Mesendoderm (in vitro differentiated cells): ENCODE measurements at regions not wholly inside any gene's neighbourhood (a gene's known extent, or its start where the extent isn't known, plus 50 kb on each side); places are given as distances from the start of the nearest gene placed in this dataset.
A peak's percentile ranks its signal among the peaks of the same experiment; 100 is the strongest.

Experiments
- DNase-seq: peaks from one replicate; pipeline ENCODE4 v3.0.0; 2013
- H2AK5ac ChIP-seq: 2 replicates; pipeline ENCODE4 v1.6.1; 2013; ENCODE audit warnings: low read length, inconsistent platforms
- H2BK120ac ChIP-seq: 2 replicates; pipeline ENCODE4 v1.6.1; 2013; ENCODE audit warnings: low read depth, mild to moderate bottlenecking, low read length, moderate library complexity, mixed read lengths
- H2BK15ac ChIP-seq: replicated peaks from 2 replicates; pipeline ENCODE4 v1.6.1; 2013; ENCODE audit warnings: low read depth, mild to moderate bottlenecking, moderate library complexity
- H2BK5ac ChIP-seq: 2 replicates; pipeline ENCODE4 v1.6.1; 2013; ENCODE audit warnings: low read length, inconsistent platforms
- H3K18ac ChIP-seq: 2 replicates; pipeline ENCODE4 v1.6.1; 2013; ENCODE audit warnings: mild to moderate bottlenecking, low read length, mixed read lengths
- H3K23ac ChIP-seq: one replicate; pipeline ENCODE4 v1.6.1; 2013; ENCODE audit warnings: low read length
- H3K27ac ChIP-seq: 2 replicates; pipeline ENCODE4 v1.5.1; 2013; ENCODE audit warnings: low read depth, mild to moderate bottlenecking, inconsistent platforms, low read length, moderate library complexity
- H3K27me3 ChIP-seq: 2 replicates; pipeline ENCODE4 v1.6.1; 2013; ENCODE audit warnings: low read length, control low read depth, mild to moderate bottlenecking, inconsistent platforms; ENCODE audit not compliant: insufficient read depth, poor library complexity
- H3K36me3 ChIP-seq: 2 replicates; pipeline ENCODE4 v1.6.1; 2013; ENCODE audit warnings: low read length, inconsistent platforms; ENCODE audit not compliant: control insufficient read depth, insufficient read depth
- H3K4ac ChIP-seq: one replicate; pipeline ENCODE4 v1.6.1; 2013; ENCODE audit warnings: low read depth, mild to moderate bottlenecking, low read length, moderate library complexity
- H3K4me1 ChIP-seq: 2 replicates; pipeline ENCODE4 v1.6.1; 2013; ENCODE audit warnings: low read depth, low read length, inconsistent platforms; ENCODE audit not compliant: control insufficient read depth
- H3K4me2 ChIP-seq: 2 replicates; pipeline ENCODE4 v1.6.1; 2013; ENCODE audit warnings: low read length
- H3K4me3 ChIP-seq: 2 replicates; pipeline ENCODE4 v1.5.1; 2013; ENCODE audit warnings: mild to moderate bottlenecking, low read length
- H3K56ac ChIP-seq: one replicate; pipeline ENCODE4 v1.6.1; 2013; ENCODE audit warnings: low read length
- H3K79me1 ChIP-seq: 2 replicates; pipeline ENCODE4 v1.6.1; 2013; ENCODE audit warnings: low read length, inconsistent platforms
- H3K79me2 ChIP-seq: 2 replicates; pipeline ENCODE4 v1.6.1; 2013; ENCODE audit warnings: mild to moderate bottlenecking, low read length; ENCODE audit not compliant: control insufficient read depth, insufficient read depth
- H3K9ac ChIP-seq: 2 replicates; pipeline ENCODE4 v1.6.1; 2013; ENCODE audit warnings: low read length, inconsistent platforms
- H4K5ac ChIP-seq: one replicate; pipeline ENCODE4 v1.6.1; 2013; ENCODE audit warnings: low read length
- H4K8ac ChIP-seq: one replicate; pipeline ENCODE4 v1.6.1; 2013; ENCODE audit warnings: low read depth, mild to moderate bottlenecking, control low read depth, low read length, moderate library complexity
- WGBS: extraction: QIAGEN DNeasy Blood & Tissue Kit; methylation state at CpG from one replicate; pipeline ENCODE4 v1.1.7; 2013; ENCODE audit warnings: low lambda C conversion rate, missing lambda C conversion rate; ENCODE audit not compliant: insufficient coverage; ENCODE audit errors: extremely low coverage; 5-methylcytosine and 5-hydroxymethylcytosine counted together

DNA sequence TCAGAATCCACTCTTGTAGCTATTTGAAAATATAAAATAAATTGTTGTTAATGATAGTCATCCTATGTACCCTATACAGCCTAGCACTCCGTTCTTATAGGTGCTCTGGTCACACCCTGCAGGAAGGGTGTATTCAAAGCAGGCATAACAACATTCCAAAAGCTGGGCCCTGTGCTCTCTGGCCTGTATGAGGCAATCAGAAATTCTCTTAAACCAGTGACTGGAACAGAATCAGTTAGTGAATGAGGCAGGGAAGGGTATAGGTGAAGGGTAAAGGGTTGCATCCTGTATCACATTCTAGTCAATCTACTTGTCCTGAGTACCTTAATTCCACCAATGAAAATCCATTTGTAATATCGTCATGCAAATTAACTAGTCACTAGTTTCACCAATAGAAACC lies 154.5 kb upstream of the ZNF217 start:
- no peaks in the 10 kb centered on the region for H3K4me1 ChIP-seq
- no peak for DNase-seq
- H3K79me2 ChIP-seq, result no peaks in the 10 kb centered on the region
- H3K36me3 ChIP-seq, result no peaks in the 10 kb centered on the region
- no peak overlapping the region for H3K23ac ChIP-seq
- H4K5ac ChIP-seq, result no peak overlapping the region
- H3K4me3 ChIP-seq, result no peak overlapping the region
- no peak overlapping the region for H3K4ac ChIP-seq
- H2BK5ac ChIP-seq, result no peak overlapping the region
- H2AK5ac ChIP-seq, result no peak overlapping the region
- no peak overlapping the region for H3K27ac ChIP-seq
- no peak overlapping the region for H2BK15ac ChIP-seq
- no peak overlapping the region for H3K4me2 ChIP-seq
- H3K56ac ChIP-seq, result no peak overlapping the region
- no peaks in the 10 kb centered on the region for H3K79me1 ChIP-seq
- no CpG with 5 or more reads among the region's 2 CpGs for WGBS
- no peak overlapping the region for H3K18ac ChIP-seq
- no peaks in the 10 kb centered on the region for H3K27me3 ChIP-seq
- H4K8ac ChIP-seq, result no peak overlapping the region
- H2BK120ac ChIP-seq, result no peak overlapping the region
- no peak overlapping the region for H3K9ac ChIP-seq

DNA sequence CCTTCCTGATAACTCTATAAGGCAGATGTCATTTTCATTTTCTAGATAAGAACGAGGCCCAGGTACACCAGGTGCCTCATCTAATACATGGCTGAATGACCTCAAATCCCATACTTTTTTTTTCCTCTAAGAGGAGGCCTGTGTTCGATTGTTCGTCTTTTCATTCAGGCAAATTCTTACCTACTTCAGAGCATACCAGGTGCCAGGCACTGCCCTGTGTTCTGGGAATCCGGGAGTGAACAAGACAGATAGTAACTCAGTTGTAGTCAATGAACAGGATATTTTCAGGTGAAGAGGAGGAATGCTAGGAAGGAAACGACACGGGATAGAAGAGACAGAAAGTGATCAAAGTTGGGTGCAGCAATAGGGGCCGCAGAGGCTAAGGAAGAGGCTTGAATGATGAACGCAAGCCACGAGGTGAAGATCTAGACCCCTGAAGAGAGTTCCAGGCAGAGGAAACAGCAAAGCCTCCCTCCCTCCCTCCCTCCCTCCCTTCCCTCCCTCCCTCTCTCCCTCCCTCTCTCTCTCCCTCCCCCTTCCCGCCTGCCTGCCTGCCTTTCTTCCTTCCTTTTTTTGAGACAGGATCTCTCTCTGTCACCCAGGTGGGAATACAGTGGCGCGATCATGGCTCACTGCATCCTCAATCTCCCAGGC lies 150.1 kb upstream of the ZNF217 start:
- Histone ChIP-seq H2AK5ac (no peak overlapping the region), H2BK120ac (peak overlapping the region; percentile 61), H3K4me1 (peaks cover 8% of the 10 kb centered on the region), H3K4me3 (no peak overlapping the region), H3K79me1 (no peaks in the 10 kb centered on the region), H3K18ac (no peak overlapping the region), H4K5ac (no peak overlapping the region), H2BK5ac (no peak overlapping the region), H3K56ac (no peak overlapping the region), H3K79me2 (no peaks in the 10 kb centered on the region), H3K27ac (no peak overlapping the region), H3K4me2 (no peak overlapping the region), H2BK15ac (no peak overlapping the region), H3K36me3 (no peaks in the 10 kb centered on the region), H3K27me3 (no peaks in the 10 kb centered on the region), H3K23ac (no peak overlapping the region), H3K9ac (no peak overlapping the region), H4K8ac (no peak overlapping the region), H3K4ac (no peak overlapping the region)
- DNase-seq, result no peak
- no CpG with 5 or more reads among the region's 12 CpGs for WGBS

DNA sequence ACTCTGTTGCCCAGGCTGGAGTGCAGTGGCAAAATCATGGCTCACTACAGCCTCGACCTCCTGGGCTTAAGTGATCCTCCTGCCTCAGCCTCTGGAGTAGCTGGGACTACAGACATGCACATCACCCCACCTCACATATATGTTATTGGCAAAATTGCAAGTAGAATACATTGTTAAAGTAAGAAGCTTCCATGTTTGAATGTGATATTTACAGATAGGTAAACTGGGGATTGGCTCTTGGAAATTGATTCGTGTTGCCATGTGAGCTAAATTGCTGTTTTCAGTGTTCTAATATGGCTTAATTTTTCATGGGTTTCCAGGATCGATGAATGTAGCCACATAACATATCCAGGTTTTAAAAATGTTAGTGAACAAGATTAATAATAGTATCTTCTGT lies 149.0 kb upstream of the ZNF217 start:
- H3K79me1 ChIP-seq, result no peaks in the 10 kb centered on the region
- H3K36me3 ChIP-seq, result no peaks in the 10 kb centered on the region
- peaks cover 12% of the 10 kb centered on the region for H3K4me1 ChIP-seq
- no peak overlapping the region for H3K4me2 ChIP-seq
- H2BK5ac ChIP-seq, result no peak overlapping the region
- peak overlapping the region; percentile 92 for H2BK15ac ChIP-seq
- no peak overlapping the region for H4K8ac ChIP-seq
- H3K56ac ChIP-seq, result no peak overlapping the region
- no peak overlapping the region for H3K18ac ChIP-seq
- DNase-seq, result no peak
- H3K4ac ChIP-seq, result no peak overlapping the region
- H3K27me3 ChIP-seq, result no peaks in the 10 kb centered on the region
- H3K79me2 ChIP-seq, result no peaks in the 10 kb centered on the region
- H2BK120ac ChIP-seq, result no peak overlapping the region
- no peak overlapping the region for H3K27ac ChIP-seq
- H3K23ac ChIP-seq, result no peak overlapping the region
- H2AK5ac ChIP-seq, result no peak overlapping the region
- WGBS, result no CpG with 5 or more reads among the region's 3 CpGs
- H3K9ac ChIP-seq, result no peak overlapping the region
- H4K5ac ChIP-seq, result no peak overlapping the region
- no peak overlapping the region for H3K4me3 ChIP-seq

DNA sequence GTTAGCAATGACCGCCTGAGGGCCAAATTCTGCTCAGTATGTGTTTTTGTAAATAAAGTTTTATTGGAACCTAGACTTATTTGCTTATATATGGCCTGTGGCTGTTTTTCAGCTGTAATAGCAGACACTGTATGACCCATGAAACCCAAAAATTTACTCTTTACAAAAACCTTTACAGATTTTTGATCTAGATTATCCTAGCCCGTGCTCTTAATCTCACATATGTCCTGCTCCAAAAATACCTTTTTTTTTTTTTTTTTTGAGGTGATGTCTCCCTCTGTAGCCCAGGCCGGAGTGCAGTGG lies 148.0 kb upstream of the ZNF217 start:
- H3K79me2 ChIP-seq, result no peaks in the 10 kb centered on the region
- H3K23ac ChIP-seq, result no peak overlapping the region
- no peak overlapping the region for H3K4me3 ChIP-seq
- no peak overlapping the region for H3K18ac ChIP-seq
- H4K5ac ChIP-seq, result no peak overlapping the region
- no peaks in the 10 kb centered on the region for H3K79me1 ChIP-seq
- no peak overlapping the region for H2BK120ac ChIP-seq
- no peak overlapping the region for H3K4me2 ChIP-seq
- H2AK5ac ChIP-seq, result no peak overlapping the region
- WGBS, result no CpG with 5 or more reads among the region's 3 CpGs
- no peak overlapping the region for H4K8ac ChIP-seq
- DNase-seq, result no peak
- H3K27ac ChIP-seq, result no peak overlapping the region
- H2BK15ac ChIP-seq, result no peak overlapping the region
- no peak overlapping the region for H3K4ac ChIP-seq
- no peaks in the 10 kb centered on the region for H3K36me3 ChIP-seq
- no peaks in the 10 kb centered on the region for H3K27me3 ChIP-seq
- H3K56ac ChIP-seq, result no peak overlapping the region
- peaks cover 18% of the 10 kb centered on the region for H3K4me1 ChIP-seq
- no peak overlapping the region for H2BK5ac ChIP-seq
- no peak overlapping the region for H3K9ac ChIP-seq

DNA sequence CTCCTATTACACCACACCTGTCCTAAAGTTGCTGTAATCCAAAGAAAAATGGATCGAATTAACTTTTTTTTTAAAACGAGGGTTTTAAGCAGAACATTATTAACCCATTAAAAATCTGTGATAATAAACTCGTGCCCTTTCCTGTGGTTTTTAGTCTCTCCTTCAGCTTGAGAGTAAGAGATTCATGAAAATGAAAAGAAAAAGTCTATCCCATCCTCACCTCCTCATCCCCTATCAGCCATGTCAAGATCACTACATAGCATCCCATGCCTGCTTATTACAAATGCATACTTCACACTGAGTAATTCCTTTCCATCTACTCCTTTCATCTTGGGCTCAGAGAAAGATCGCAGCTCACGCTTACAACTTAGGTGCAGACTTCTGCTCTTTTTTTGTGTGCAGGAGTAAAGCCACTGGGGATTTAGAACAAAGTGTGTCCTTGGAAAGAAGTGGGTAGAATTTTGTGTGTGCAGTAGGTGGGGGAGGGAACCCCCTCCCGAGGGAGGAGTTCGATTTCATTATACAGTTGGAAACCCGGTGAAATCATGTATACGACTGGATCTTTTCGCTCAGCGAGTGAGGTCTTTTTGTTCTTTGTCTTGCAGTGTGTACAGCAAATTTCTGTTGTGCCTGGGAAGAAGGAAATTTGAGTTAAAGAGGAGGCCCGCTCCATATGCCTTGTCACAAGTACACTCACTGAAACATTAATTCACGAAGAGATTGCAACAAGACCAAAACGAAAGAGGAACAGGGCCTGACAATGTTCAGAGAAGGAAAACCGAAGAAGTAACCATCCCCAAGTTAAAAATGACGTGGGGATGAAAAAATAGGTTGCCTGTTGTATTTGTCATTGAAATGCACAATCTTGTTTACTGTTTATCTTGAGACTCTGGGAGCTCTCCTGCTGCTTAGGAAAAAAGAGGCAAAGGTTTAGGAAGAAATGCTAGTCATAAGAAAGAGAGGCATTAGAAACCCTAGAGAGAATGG lies 146.5 kb upstream of the ZNF217 start:
- H3K4me1 ChIP-seq, result peaks cover 24% of the 10 kb centered on the region
- H2AK5ac ChIP-seq, result no peak overlapping the region
- H4K5ac ChIP-seq, result peak overlapping the region; percentile 7
- no peak overlapping the region for H3K4me3 ChIP-seq
- no peak overlapping the region for H4K8ac ChIP-seq
- no peak for DNase-seq
- no peak overlapping the region for H3K23ac ChIP-seq
- H3K36me3 ChIP-seq, result no peaks in the 10 kb centered on the region
- H3K4me2 ChIP-seq, result no peak overlapping the region
- H3K27me3 ChIP-seq, result no peaks in the 10 kb centered on the region
- peak overlapping the region; percentile 21 for H2BK120ac ChIP-seq
- H3K9ac ChIP-seq, result peak overlapping the region; percentile 18
- peak overlapping the region; percentile 94 for H3K18ac ChIP-seq
- H3K4ac ChIP-seq, result no peak overlapping the region
- no peaks in the 10 kb centered on the region for H3K79me2 ChIP-seq
- no peak overlapping the region for H2BK5ac ChIP-seq
- no peak overlapping the region for H3K27ac ChIP-seq
- no CpG with 5 or more reads among the region's 16 CpGs for WGBS
- no peaks in the 10 kb centered on the region for H3K79me1 ChIP-seq
- peak overlapping the region; percentile 64 for H2BK15ac ChIP-seq
- peak overlapping the region; percentile 45 for H3K56ac ChIP-seq
